GM13977 (cell line): ENCODE measurements at regions not wholly inside any gene's neighbourhood (a gene's known extent, or its start where the extent isn't known, plus 50 kb on each side); places are given as distances from the start of the nearest gene placed in this dataset.

Experiments
- DNase-seq: peaks from one replicate; pipeline ENCODE4 v3.0.0; 2012; ENCODE audit warnings: low spot score
- CTCF ChIP-seq: IDR thresholded peaks from 2 replicates; pipeline ENCODE4 v1.5.1; 2012; ENCODE audit warnings: mild to moderate bottlenecking, control low read depth; ENCODE audit not compliant: insufficient read depth; ENCODE audit errors: extremely low read depth, missing control alignments
- in situ Hi-C: fragments of 300-500 bp; cut with MboI; formaldehyde crosslinking; loops from one replicate; pipeline ENCODE4 v1.12.0; 2022; ENCODE audit warnings: low sequenced_read_pairs, low pct_unique_long_range_greater_than_20kb, mixed read lengths, inconsistent platforms; ENCODE audit not compliant: unreplicated experiment

GRCh38 chr3:163019260-163019659 is 1522.7 kb downstream of the OTOL1 start:
- in situ Hi-C loops: no loop called here
- no peak for DNase-seq
- TF ChIP-seq CTCF: no peak

DNA sequence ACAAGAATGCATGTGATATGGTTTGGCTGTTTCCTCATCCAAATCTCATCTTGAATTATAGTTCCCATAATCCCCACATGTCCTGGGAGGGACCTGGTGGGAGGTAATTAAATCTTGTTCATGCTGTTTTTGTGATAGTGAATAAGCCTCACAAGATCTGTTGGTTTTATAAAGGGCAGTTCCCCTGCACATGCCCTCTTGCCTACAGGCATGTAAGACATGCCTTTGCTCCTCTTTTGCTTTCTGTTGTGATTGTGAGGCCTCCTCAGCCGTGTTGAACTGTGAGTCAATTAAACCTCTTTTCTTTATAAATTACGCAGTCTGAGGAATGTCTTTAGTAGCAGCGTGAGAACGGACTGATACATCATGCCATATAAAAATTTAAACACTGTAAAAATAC is 1537.0 kb downstream of the OTOL1 start:
- TF ChIP-seq CTCF: no peak
- DNase-seq: no peak
- in situ Hi-C loops: no loop called here

- DNase-seq: no peak
- in situ Hi-C loops: no loop called here
- no peak for TF ChIP-seq CTCF
Measured at GRCh38 chr3:163039636-163040035, 1543.0 kb downstream of the OTOL1 start.

- in situ Hi-C loops: no loop called here
Measured at GRCh38 chr3:163043074-163043473, 1546.5 kb downstream of the OTOL1 start.

DNA sequence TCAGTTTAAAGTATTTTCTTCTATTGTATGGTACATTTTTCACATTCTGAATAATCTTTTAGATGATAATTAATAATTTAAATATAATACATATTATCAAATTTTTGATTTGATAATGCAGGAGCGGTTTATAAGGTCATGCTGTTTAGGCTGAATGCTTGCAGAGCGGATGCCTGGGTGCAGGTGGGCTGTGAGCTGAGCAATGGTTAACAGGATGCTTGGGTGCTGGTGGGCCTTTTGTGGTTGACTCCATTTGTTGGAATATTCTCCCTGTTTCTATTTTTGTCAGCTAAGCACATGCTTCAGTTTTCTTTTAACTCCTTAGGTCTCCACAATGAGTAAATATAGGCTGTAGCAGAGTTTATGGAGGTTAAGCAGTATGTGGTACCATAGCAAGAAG is 1549.3 kb downstream of the OTOL1 start:
- no peak for DNase-seq
- no peak for TF ChIP-seq CTCF
- in situ Hi-C loops: no loop called here

More at GRCh38 chr3:163043074-163043473, 1546.5 kb downstream of the OTOL1 start:
- TF ChIP-seq CTCF: peak; percentile 15
- DNase-seq: no peak

DNA sequence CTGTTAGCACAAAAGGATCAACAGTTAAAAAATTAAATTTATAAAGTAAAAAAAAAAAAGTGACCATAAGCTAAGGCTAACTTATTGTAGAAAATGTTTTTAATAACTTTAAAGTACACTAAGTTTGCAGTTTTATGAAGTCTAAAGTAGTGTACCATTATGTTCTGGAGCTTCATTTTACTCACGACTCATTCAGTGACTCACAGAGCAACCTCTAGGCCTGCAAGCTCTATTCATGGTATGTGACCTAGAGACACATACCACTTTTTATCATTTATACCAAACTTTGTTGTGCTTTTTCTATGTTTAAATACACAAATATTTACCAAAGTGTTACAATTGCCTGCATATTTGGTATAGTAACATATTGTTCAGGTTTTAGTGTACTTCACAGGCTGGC is 1552.3 kb downstream of the OTOL1 start:
- in situ Hi-C loops: no loop called here
- TF ChIP-seq CTCF: no peak
- no peak for DNase-seq
